HCT116 (cell line): ENCODE measurements at regions not wholly inside any gene's neighbourhood (a gene's known extent, or its start where the extent isn't known, plus 50 kb on each side); places are given as distances from the start of the nearest gene placed in this dataset.

Source experiments
- ATAC-seq: fragments of 200-7000 bp; cut with Tn5 transposase; 2 replicates; pipeline ENCODE4 v1.9.1; 2020; ENCODE audit warnings: mild to moderate bottlenecking, moderate library complexity
- BruUV-seq: library from RNA; stranded (reverse); fragments of 400-500 nt; replicated peaks from 2 replicates; lab custom pipeline; 2021; lab: Mats Ljungman, UMichigan
- CTCF ChIA-PET: fragments of 300-600 bp; sonication (Branson Sonifier 250); formaldehyde crosslinking; loops from one replicate; lab custom pipeline; 2021; ENCODE audit warnings: antibody characterized with exemption; lab: Charles Lee
- POLR2A ChIA-PET: fragments of 300-600, 350-600 bp; sonication (Branson Sonifier 250); formaldehyde crosslinking; loops from one replicate; lab custom pipeline; 2021; ENCODE audit warnings: antibody characterized with exemption; lab: Charles Lee
- RAD21 ChIA-PET, 2 experiments: fragments of 300-600 bp; sonication (Branson Sonifier 250); formaldehyde crosslinking; loops; one replicate each; lab custom pipeline; 2023; ENCODE audit warnings: low total read pairs in 2 of 2; ENCODE audit not compliant: uncharacterized antibody in 2 of 2, unreplicated experiment in 2 of 2, low non-redundant PET in 1 of 2; lab: Charles Lee
- DNase-seq: peaks from one replicate; pipeline ENCODE4 v3.0.0-alpha.2; 2010; ENCODE audit warnings: low read depth, low spot score
- H2AFZ ChIP-seq: fragments of 200-600 bp; shearing (Covaris generic), sonication (generic); 2 replicates; pipeline ENCODE4 v1.6.1; 2017; ENCODE audit warnings: low read depth, mixed run types, mixed read lengths, antibody characterized with exemption, low read length; ENCODE audit not compliant: poor library complexity, severe bottlenecking
- H3K27ac ChIP-seq: 2 replicates; pipeline ENCODE4 v1.5.1; 2012; ENCODE audit warnings: low read depth, low read length
- H3K27me3 ChIP-seq: fragments of 200-600 bp; sonication (generic); 2 replicates; pipeline ENCODE4 v1.6.1; 2016; ENCODE audit warnings: mixed run types, low read length, mixed read lengths; ENCODE audit not compliant: insufficient read depth
- H3K36me3 ChIP-seq, 2 experiments: fragments of 200-500 bp in 1 of 2; fragments of 200-600 bp in 1 of 2; sonication (Bioruptor generic) in 1 of 2; sonication (generic) in 1 of 2; 2 replicates each; pipeline versions ENCODE4 v1.5.1 to v1.6.1; 2014 to 2016; ENCODE audit warnings: low read length in 2 of 2, inconsistent platforms in 1 of 2, mixed read lengths in 1 of 2, mixed run types in 1 of 2; ENCODE audit not compliant: insufficient read depth in 2 of 2, control insufficient read depth in 1 of 2
- H3K4me1 ChIP-seq, 2 experiments: fragments of 200-600 bp in 1 of 2; sonication (generic) in 1 of 2; 2 replicates each; pipeline versions ENCODE4 v1.5.1 to v1.6.1; 2012 to 2017; ENCODE audit warnings: low read length in 2 of 2, inconsistent platforms in 1 of 2, mild to moderate bottlenecking in 1 of 2, mixed read lengths in 1 of 2, mixed run types in 1 of 2, moderate library complexity in 1 of 2; ENCODE audit not compliant: insufficient read depth in 2 of 2, control insufficient read depth in 1 of 2
- H3K4me2 ChIP-seq: fragments of 200-600 bp; sonication (generic); 2 replicates; pipeline ENCODE4 v1.6.1; 2017; ENCODE audit warnings: mixed run types, low read length, mixed read lengths
- H3K4me3 ChIP-seq, 2 experiments: fragments of 200-600 bp in 1 of 2; sonication (generic) in 1 of 2; replicated peaks in 1 of 2; 2 replicates each; pipeline ENCODE4 v1.5.1; 2011 to 2016; ENCODE audit warnings: low read length in 2 of 2, control low read depth in 1 of 2, low read depth in 1 of 2, mild to moderate bottlenecking in 1 of 2, mixed read lengths in 1 of 2, mixed run types in 1 of 2
- H3K79me2 ChIP-seq: fragments of 200-600 bp; sonication (generic); 2 replicates; pipeline ENCODE4 v1.6.1; 2017; ENCODE audit warnings: mild to moderate bottlenecking, mixed run types, low read length, moderate library complexity, mixed read lengths; ENCODE audit not compliant: insufficient read depth
- H3K9ac ChIP-seq: fragments of 200-600 bp; sonication (generic); 2 replicates; pipeline ENCODE4 v1.6.1; 2016; ENCODE audit warnings: low read length, mixed read lengths
- H3K9me2 ChIP-seq: fragments of 200-600 bp; sonication (generic), shearing (Covaris generic); 2 replicates; pipeline ENCODE4 v1.6.1; 2017; ENCODE audit warnings: mixed run types, mild to moderate bottlenecking, moderate library complexity; ENCODE audit not compliant: insufficient read depth
- H3K9me3 ChIP-seq, 2 experiments: fragments of 200-500 bp in 1 of 2; fragments of 200-600 bp in 1 of 2; sonication (Bioruptor generic) in 1 of 2; sonication (generic) in 1 of 2; 2 replicates each; pipeline ENCODE4 v1.6.1; 2014 to 2017; ENCODE audit warnings: low read length in 2 of 2, mixed read lengths in 2 of 2, inconsistent platforms in 1 of 2, low read depth in 1 of 2, mild to moderate bottlenecking in 1 of 2, mixed run types in 1 of 2, moderate library complexity in 1 of 2; ENCODE audit not compliant: control insufficient read depth in 1 of 2, insufficient read depth in 1 of 2
- H4K20me1 ChIP-seq: fragments of 200-600 bp; sonication (generic), shearing (Covaris generic); 2 replicates; pipeline ENCODE4 v1.6.1; 2017; ENCODE audit warnings: mixed run types, mild to moderate bottlenecking, moderate library complexity; ENCODE audit not compliant: insufficient read depth
- CEBPB ChIP-seq: IDR thresholded peaks from 2 replicates; pipeline ENCODE4 v1.6.1; 2012; ENCODE audit warnings: low read depth
- EGR1 ChIP-seq: IDR thresholded peaks from 2 replicates; pipeline ENCODE4 v1.6.1; 2012; ENCODE audit warnings: low read depth
- EZH2 ChIP-seq: fragments of 200-600 bp; sonication (generic); IDR thresholded peaks from 2 replicates; pipeline ENCODE4 v1.6.1; 2017; ENCODE audit warnings: antibody characterized with exemption, mixed run types
- FOSL1 ChIP-seq: IDR thresholded peaks from 2 replicates; pipeline ENCODE4 v1.6.1; 2012; ENCODE audit warnings: low read depth
- POLR2A ChIP-seq: IDR thresholded peaks from 2 replicates; pipeline ENCODE4 v1.7.0; 2011; ENCODE audit warnings: borderline replicate concordance; ENCODE audit not compliant: insufficient read depth, insufficient read length; ENCODE audit errors: extremely low read depth
- RAD21 ChIP-seq: IDR thresholded peaks from 2 replicates; pipeline ENCODE4 v1.6.1; 2012; ENCODE audit warnings: low read depth, mild to moderate bottlenecking
- REST ChIP-seq: IDR thresholded peaks from 2 replicates; pipeline ENCODE4 v1.6.1; 2012; ENCODE audit warnings: low read depth
- SRF ChIP-seq: IDR thresholded peaks from 2 replicates; pipeline ENCODE4 v1.6.1; 2012; ENCODE audit warnings: low read depth
- YY1 ChIP-seq: IDR thresholded peaks from 2 replicates; pipeline ENCODE4 v1.6.1; 2011; ENCODE audit warnings: low read length, low read depth, moderate library complexity, mild to moderate bottlenecking; ENCODE audit not compliant: insufficient replicate concordance; ENCODE audit errors: extremely low read depth
- ZFX ChIP-seq: fragments of 450-650 bp; IDR thresholded peaks from 2 replicates; pipeline ENCODE4 v1.6.1; 2017
- intact Hi-C: fragments of 100-400 bp; cut with micrococcal nuclease; formaldehyde crosslinking; loops from 2 replicates; pipeline ENCODE4 v1.10.0; 2022

- CTCF ChIA-PET = no interaction called here
- no peak for TF ChIP-seq ZFX
- TF ChIP-seq SRF = no peak
- no peak for TF ChIP-seq EZH2
- no peak for TF ChIP-seq CEBPB
- TF ChIP-seq EGR1 = no peak
- no peak for TF ChIP-seq REST
- no peak for TF ChIP-seq RAD21
- no peak for TF ChIP-seq YY1
- TF ChIP-seq FOSL1 = no peak
- TF ChIP-seq POLR2A = no peak
- intact Hi-C loops = no loop called here
- no TSS peak for BruUV-seq
- Histone ChIP-seq H3K36me3 (no peaks in the 10 kb centered on the region), H4K20me1 (no peaks in the 10 kb centered on the region), H3K79me2 (no peaks in the 10 kb centered on the region), H3K4me2 (no peak overlapping the region), H3K9me2 (no peaks in the 10 kb centered on the region), H3K9ac (no peak overlapping the region), H3K9me3 (no peaks in the 10 kb centered on the region), H3K4me1 (no peaks in the 10 kb centered on the region), H3K4me3 (no peak overlapping the region), H2AFZ (no peak overlapping the region), H3K27me3 (no peaks in the 10 kb centered on the region), H3K27ac (no peak overlapping the region)
- POLR2A ChIA-PET = no interaction called here
- ATAC-seq (no peak), DNase-seq (no peak)
- RAD21 ChIA-PET = no interaction called here
These were observed 263.4 kb upstream of the MAN1A1 start for GRCh38 chr6:119612911-119613381.
